CD14-positive monocyte (primary cell): ENCODE measurements at regions not wholly inside any gene's neighbourhood (a gene's known extent, or its start where the extent isn't known, plus 50 kb on each side); places are given as distances from the start of the nearest gene placed in this dataset.

Experiments
- DNase-seq, 3 donors: peaks; one replicate each; pipeline ENCODE4 v3.0.0-alpha.2; 2011 to 2022
- H2AFZ ChIP-seq: 2 replicates; pipeline ENCODE4 v1.6.0; 2012; ENCODE audit warnings: mild to moderate bottlenecking, low read depth, low read length, inconsistent platforms; ENCODE audit not compliant: insufficient read depth, poor library complexity, severe bottlenecking
- H3K27ac ChIP-seq, 2 donors: 1 replicate in 1 of 2; 2 replicates in 1 of 2; pipeline ENCODE4 v1.5.1; 2012 to 2013; ENCODE audit warnings: low read length in 2 of 2, control low read depth in 1 of 2, inconsistent platforms in 1 of 2, low read depth in 1 of 2, mild to moderate bottlenecking in 1 of 2
- H3K27me3 ChIP-seq, 2 donors: one replicate each; pipeline versions ENCODE4 v1.6.0 to v1.6.1; 2011 to 2013; ENCODE audit warnings: low read length in 2 of 2; ENCODE audit not compliant: control insufficient read depth in 2 of 2, insufficient read depth in 2 of 2
- H3K36me3 ChIP-seq, 2 donors: replicated peaks in 1 of 2; 1 replicate in 1 of 2; 2 replicates in 1 of 2; pipeline versions ENCODE4 v1.5.1 to v1.6.1; 2012 to 2013; ENCODE audit warnings: low read length in 2 of 2, control low read depth in 1 of 2, inconsistent platforms in 1 of 2, mild to moderate bottlenecking in 1 of 2; ENCODE audit not compliant: insufficient read depth in 2 of 2, control insufficient read depth in 1 of 2
- H3K4me1 ChIP-seq, 2 donors: 1 replicate in 1 of 2; 2 replicates in 1 of 2; pipeline versions ENCODE4 v1.5.1 to v1.6.1; 2012 to 2013; ENCODE audit warnings: low read length in 2 of 2, control low read depth in 1 of 2, inconsistent platforms in 1 of 2, mild to moderate bottlenecking in 1 of 2, moderate library complexity in 1 of 2; ENCODE audit not compliant: insufficient read depth in 2 of 2, control insufficient read depth in 1 of 2
- H3K4me2 ChIP-seq: replicated peaks from 2 replicates; pipeline ENCODE3; 2012; ENCODE audit warnings: low read length, moderate library complexity, mild to moderate bottlenecking; ENCODE audit not compliant: poor library complexity, severe bottlenecking; ENCODE audit errors: extremely low read depth
- H3K4me3 ChIP-seq, 3 experiments: fragments of 200-600 bp in 1 of 3; sonication (generic) in 1 of 3; replicated peaks in 1 of 3; 1 replicate in 2 of 3; 2 replicates in 1 of 3; pipeline ENCODE4 v1.5.1; 2011 to 2013; ENCODE audit warnings: low read length in 3 of 3, mild to moderate bottlenecking in 3 of 3, control low read depth in 2 of 3, low read depth in 2 of 3, inconsistent platforms in 1 of 3, moderate library complexity in 1 of 3
- H3K79me2 ChIP-seq: 2 replicates; pipeline ENCODE4 v1.6.0; 2012; ENCODE audit warnings: mild to moderate bottlenecking, control low read depth, inconsistent platforms, low read length, moderate library complexity; ENCODE audit not compliant: insufficient read depth
- H3K9ac ChIP-seq: 2 replicates; pipeline ENCODE4 v1.6.0; 2017; ENCODE audit warnings: low read length, mild to moderate bottlenecking; ENCODE audit not compliant: insufficient read depth, poor library complexity, severe bottlenecking
- H3K9me3 ChIP-seq, 2 donors: replicated peaks in 1 of 2; 1 replicate in 1 of 2; 2 replicates in 1 of 2; pipeline versions ENCODE4 v1.5.1 to v1.6.1; 2012 to 2013; ENCODE audit warnings: low read length in 2 of 2, control low read depth in 1 of 2; ENCODE audit not compliant: control insufficient read depth in 1 of 2, insufficient read depth in 1 of 2
- H4K20me1 ChIP-seq: 2 replicates; pipeline ENCODE4 v1.6.0; 2012; ENCODE audit warnings: mild to moderate bottlenecking, low read length, control low read depth, moderate library complexity; ENCODE audit not compliant: insufficient read depth
- H3K27ac Mint-ChIP-seq, 7 donors: one replicate each; pipeline ENCODE4 v1.8.0; 2020; ENCODE audit warnings: mild to moderate bottlenecking in 7 of 7, mixed read lengths in 7 of 7, moderate library complexity in 6 of 7, inconsistent platforms in 2 of 7
- H3K27me3 Mint-ChIP-seq, 3 donors: one replicate each; pipeline ENCODE4 v1.8.0; 2021 to 2022; ENCODE audit warnings: low read depth in 3 of 3, mild to moderate bottlenecking in 3 of 3, mixed read lengths in 3 of 3, moderate library complexity in 3 of 3, inconsistent platforms in 1 of 3
- H3K36me3 Mint-ChIP-seq, 2 donors: one replicate each; pipeline ENCODE4 v1.8.0; 2020; ENCODE audit warnings: mixed read lengths in 2 of 2, inconsistent platforms in 1 of 2, mild to moderate bottlenecking in 1 of 2
- H3K4me1 Mint-ChIP-seq: one replicate; pipeline ENCODE4 v1.8.0; 2020; ENCODE audit warnings: mild to moderate bottlenecking, mixed read lengths
- H3K4me3 Mint-ChIP-seq, 2 donors: one replicate each; pipeline ENCODE4 v1.8.0; 2020; ENCODE audit warnings: mild to moderate bottlenecking in 2 of 2, mixed read lengths in 2 of 2, moderate library complexity in 1 of 2
- H3K9me3 Mint-ChIP-seq, 7 donors: one replicate each; pipeline ENCODE4 v1.8.0; 2020 to 2022; ENCODE audit warnings: mixed read lengths in 7 of 7, mild to moderate bottlenecking in 6 of 7, moderate library complexity in 6 of 7, inconsistent platforms in 2 of 7
- CTCF ChIP-seq: fragments of 200-600 bp; IDR thresholded peaks from one replicate; pipeline ENCODE4 v1.8.0; 2022; ENCODE audit warnings: antibody characterized with exemption, mild to moderate bottlenecking
- WGBS: methylation state at CpG from one replicate; pipeline ENCODE4 v1.1.5; 2013; ENCODE audit warnings: missing lambda C conversion rate; ENCODE audit not compliant: insufficient coverage; 5-methylcytosine and 5-hydroxymethylcytosine counted together
- intact Hi-C, 2 donors: fragments of 100-400 bp; cut with micrococcal nuclease; formaldehyde crosslinking; loops; one replicate each; pipeline versions ENCODE4 v1.15.0 to v1.15.1; 2023

- H3K27ac Mint-ChIP-seq, result no peak overlapping the region
- DNase-seq, result no peak
- H3K9me3 Mint-ChIP-seq, result peaks cover 2 to 33% (median 8%) of the 10 kb centered on the region in 7 donors
- Histone ChIP-seq H3K36me3 (no peaks in the 10 kb centered on the region), H3K79me2 (no peaks in the 10 kb centered on the region), H4K20me1 (no peaks in the 10 kb centered on the region), H2AFZ (no peak overlapping the region), H3K4me2 (no peak overlapping the region), H3K4me3 (no peak overlapping the region), H3K4me1 (no peaks in the 10 kb centered on the region), H3K27ac (no peak overlapping the region), H3K9me3 (peaks cover 5 to 31% of the 10 kb centered on the region in 2 donors), H3K27me3 (no peaks in the 10 kb centered on the region), H3K9ac (no peak overlapping the region)
- no peak for TF ChIP-seq CTCF
- H3K36me3 Mint-ChIP-seq, result no peaks in the 10 kb centered on the region
- 91% methylated on average over 2 of the region's 2 CpGs for WGBS
- H3K27me3 Mint-ChIP-seq, result no peaks in the 10 kb centered on the region
- no peak overlapping the region for H3K4me3 Mint-ChIP-seq
- intact Hi-C loops, result no loop called here
- no peaks in the 10 kb centered on the region for H3K4me1 Mint-ChIP-seq
Observed at GRCh38 chr4:188682321-188682720, 543.1 kb downstream of the TRIML1 start.

- intact Hi-C loops, result no loop called here
- no peaks in the 10 kb centered on the region for H4K20me1 ChIP-seq
- no peak overlapping the region for H3K4me2 ChIP-seq
- no peaks in the 10 kb centered on the region for H3K79me2 ChIP-seq
- peaks cover 6 to 38% of the 10 kb centered on the region in 2 donors for H3K9me3 ChIP-seq
- Mint-ChIP-seq H3K9me3 (peaks cover 0 to 38% (median 7%) of the 10 kb centered on the region in 7 donors), H3K27ac (no peak overlapping the region), H3K27me3 (no peaks in the 10 kb centered on the region), H3K4me1 (no peaks in the 10 kb centered on the region), H3K4me3 (no peak overlapping the region), H3K36me3 (no peaks in the 10 kb centered on the region)
- no peak overlapping the region for H3K9ac ChIP-seq
- no peaks in the 10 kb centered on the region for H3K36me3 ChIP-seq
- H3K4me1 ChIP-seq, result no peaks in the 10 kb centered on the region
- no peak for DNase-seq
- no peak overlapping the region for H3K27ac ChIP-seq
- no peaks in the 10 kb centered on the region for H3K27me3 ChIP-seq
- no peak overlapping the region for H2AFZ ChIP-seq
- no peak overlapping the region for H3K4me3 ChIP-seq
- TF ChIP-seq CTCF, result no peak
- no CpG with 5 or more reads among the region's 2 CpGs for WGBS
Observed at GRCh38 chr4:188683571-188683970, 544.3 kb downstream of the TRIML1 start.
